Liver (tissue), 3 donors: ENCODE measurements at regions not wholly inside any gene's neighbourhood (a gene's known extent, or its start where the extent isn't known, plus 50 kb on each side); places are given as distances from the start of the nearest gene placed in this dataset.

Experiments used
- FOXA1 ChIP-seq: IDR thresholded peaks from 2 replicates; pipeline ENCODE4 v1.6.1; 2016; ENCODE audit warnings: antibody characterized with exemption
- GABPA ChIP-seq, 2 donors: IDR thresholded peaks in 1 of 2; conservative IDR thresholded peaks in 1 of 2; 2 replicates each; pipeline ENCODE4 v1.6.1; 2016; ENCODE audit warnings: antibody characterized with exemption in 2 of 2, mild to moderate bottlenecking in 1 of 2, moderate library complexity in 1 of 2
- JUND ChIP-seq, 2 donors: IDR thresholded peaks; 2 replicates each; pipeline ENCODE4 v1.6.1; 2016; ENCODE audit warnings: antibody characterized with exemption in 2 of 2
- MAX ChIP-seq: IDR thresholded peaks from 2 replicates; pipeline ENCODE4 v1.6.1; 2016; ENCODE audit warnings: antibody characterized with exemption
- RAD21 ChIP-seq, 2 donors: IDR thresholded peaks; 2 replicates each; pipeline ENCODE4 v1.6.1; 2016; ENCODE audit warnings: antibody characterized with exemption in 2 of 2, mild to moderate bottlenecking in 2 of 2
- REST ChIP-seq: IDR thresholded peaks from 2 replicates; pipeline ENCODE4 v1.6.1; 2016; ENCODE audit warnings: antibody characterized with exemption, mild to moderate bottlenecking
- SP1 ChIP-seq: IDR thresholded peaks from 2 replicates; pipeline ENCODE4 v1.6.1; 2018; ENCODE audit warnings: antibody characterized with exemption, mild to moderate bottlenecking
- TAF1 ChIP-seq: conservative IDR thresholded peaks from 2 replicates; pipeline ENCODE4 v1.6.1; 2016; ENCODE audit warnings: antibody characterized with exemption, mild to moderate bottlenecking
- ZBTB33 ChIP-seq: IDR thresholded peaks from 2 replicates; pipeline ENCODE4 v1.6.1; 2016; ENCODE audit warnings: antibody characterized with exemption
- TF ChIP-seq, protein P1 (sequence below): fragments of 150-350 bp; IDR thresholded peaks from 2 replicates; pipeline ENCODE4 v1.5.1; 2017; ENCODE audit warnings: improper control_type of control experiment, low read depth, low read length; ENCODE audit not compliant: missing input control
- donor health status: healthy.
- donor health status: healthy.

DNA sequence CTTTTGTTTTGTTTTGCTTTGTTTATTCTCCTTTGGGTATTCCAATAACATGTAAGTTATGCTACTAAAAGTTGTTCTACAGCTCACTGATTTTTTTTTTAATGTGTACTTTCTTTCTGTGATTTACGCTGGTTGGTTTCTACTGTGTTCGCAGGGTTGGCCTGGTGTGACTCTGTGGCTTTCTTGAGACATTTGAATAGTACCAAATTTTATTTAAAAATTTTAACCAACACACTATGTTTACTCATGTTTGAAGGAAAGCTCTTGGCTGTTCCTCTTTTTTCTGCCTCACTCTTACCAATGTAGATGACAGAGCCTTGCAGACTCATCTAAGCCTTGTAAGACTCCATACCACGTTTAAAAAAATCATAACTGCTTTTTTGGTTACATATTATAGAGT is 1784.9 kb upstream of the DEFB115 start:
- no peak for TF ChIP-seq SP1
- TF ChIP-seq, protein P1, sequence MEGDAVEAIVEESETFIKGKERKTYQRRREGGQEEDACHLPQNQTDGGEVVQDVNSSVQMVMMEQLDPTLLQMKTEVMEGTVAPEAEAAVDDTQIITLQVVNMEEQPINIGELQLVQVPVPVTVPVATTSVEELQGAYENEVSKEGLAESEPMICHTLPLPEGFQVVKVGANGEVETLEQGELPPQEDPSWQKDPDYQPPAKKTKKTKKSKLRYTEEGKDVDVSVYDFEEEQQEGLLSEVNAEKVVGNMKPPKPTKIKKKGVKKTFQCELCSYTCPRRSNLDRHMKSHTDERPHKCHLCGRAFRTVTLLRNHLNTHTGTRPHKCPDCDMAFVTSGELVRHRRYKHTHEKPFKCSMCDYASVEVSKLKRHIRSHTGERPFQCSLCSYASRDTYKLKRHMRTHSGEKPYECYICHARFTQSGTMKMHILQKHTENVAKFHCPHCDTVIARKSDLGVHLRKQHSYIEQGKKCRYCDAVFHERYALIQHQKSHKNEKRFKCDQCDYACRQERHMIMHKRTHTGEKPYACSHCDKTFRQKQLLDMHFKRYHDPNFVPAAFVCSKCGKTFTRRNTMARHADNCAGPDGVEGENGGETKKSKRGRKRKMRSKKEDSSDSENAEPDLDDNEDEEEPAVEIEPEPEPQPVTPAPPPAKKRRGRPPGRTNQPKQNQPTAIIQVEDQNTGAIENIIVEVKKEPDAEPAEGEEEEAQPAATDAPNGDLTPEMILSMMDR: no peak
- TF ChIP-seq JUND (IDR thresholded peaks at IDR 0.05): no peak
- no peak for TF ChIP-seq RAD21 (IDR thresholded peaks at IDR 0.05)
- TF ChIP-seq ZBTB33: no peak
- TF ChIP-seq MAX: no peak
- TF ChIP-seq REST: no peak
- TF ChIP-seq GABPA (IDR thresholded peaks at IDR 0.05 in 1 of 2, conservative IDR thresholded peaks at IDR 0.05 in 1 of 2): no peak
- no peak for TF ChIP-seq FOXA1
- TF ChIP-seq TAF1: no peak
